ENCODE measurements at regions not wholly inside any gene's neighbourhood (a gene's known extent, or its start where the extent isn't known, plus 50 kb on each side); places are given as distances from the start of the nearest gene placed in this dataset.
"Not testable (repeated sequence)": the region's sequence is repeated elsewhere in the genome, so short reads cannot be mapped to it uniquely, and the experiment has no call there.

DNA sequence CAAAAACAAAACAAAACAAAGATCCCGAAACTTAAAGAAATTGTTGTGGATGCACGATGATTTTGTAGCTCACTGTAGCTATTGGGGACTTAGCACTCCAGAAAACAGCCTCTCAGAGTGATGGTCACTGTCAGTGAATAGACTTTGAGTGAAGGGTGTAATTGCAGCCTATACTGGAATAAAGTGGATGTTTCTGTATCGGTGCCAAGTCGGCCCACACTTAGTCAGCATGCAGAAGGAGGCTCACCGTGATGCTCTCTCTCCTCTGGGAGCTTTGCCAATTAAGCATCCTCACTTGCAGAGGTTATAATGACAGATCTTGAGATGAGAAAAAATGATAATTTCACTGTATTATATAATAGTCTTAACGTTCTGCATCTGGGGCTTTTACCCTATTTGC lies 67.5 kb upstream of the SEC22B start:
- not testable (repeated sequence) for H3K4ac ChIP-seq (ENCODE audit: low read depth, low read length); H2BK120ac ChIP-seq (ENCODE audit: low read depth, low read length, poor library complexity, severe bottlenecking); H3K27me3 Mint-ChIP-seq (ENCODE audit: low read depth); H2BK12ac ChIP-seq (ENCODE audit: insufficient read length, low read depth, low read length); H3K23ac ChIP-seq (ENCODE audit: insufficient read length, low read depth, low read length); H4K20me1 ChIP-seq (ENCODE audit: control insufficient read depth, insufficient read depth, insufficient read length); H3K4me1 ChIP-seq (ENCODE audit: insufficient read depth, low read length); H3K79me1 ChIP-seq (ENCODE audit: insufficient read depth, low read depth, low read length, poor library complexity, severe bottlenecking); H2BK15ac ChIP-seq (ENCODE audit: low read depth, low read length); H3K79me2 ChIP-seq (ENCODE audit: insufficient read depth, low read length); H3K23me2 ChIP-seq (ENCODE audit: insufficient read length, low read depth, low read length, poor library complexity, severe bottlenecking); H3K27ac ChIP-seq (ENCODE audit: insufficient read length, low read depth, low read length); H2AFZ ChIP-seq (ENCODE audit: low read length); H3K9ac ChIP-seq (ENCODE audit: extremely low read depth, insufficient read length, low read length); H3K4me2 ChIP-seq (ENCODE audit: insufficient read depth, insufficient read length, low read length); H3K4me1 Mint-ChIP-seq; H3K9me3 ChIP-seq (ENCODE audit: control insufficient read depth, low read depth, low read length); H3K56ac ChIP-seq (ENCODE audit: insufficient read length, low read depth, low read length); DNase-seq; H3K36me3 Mint-ChIP-seq (ENCODE audit: insufficient read depth in 1 of 3, low read depth in 3 of 3); H3K14ac ChIP-seq (ENCODE audit: insufficient read depth, low read length); H4K8ac ChIP-seq (replicated peaks; ENCODE audit: insufficient read length, low read depth, low read length); H3K4me3 Mint-ChIP-seq; H2BK5ac ChIP-seq (ENCODE audit: insufficient read length, low read length); H4K91ac ChIP-seq (ENCODE audit: insufficient read length, low read depth, low read length); H2AK5ac ChIP-seq (ENCODE audit: insufficient read length, low read length); H3K27ac Mint-ChIP-seq; H3K9me3 Mint-ChIP-seq; H3K27me3 ChIP-seq (ENCODE audit: insufficient read depth, low read length); H3T11ph ChIP-seq (ENCODE audit: low read length); H3K18ac ChIP-seq (ENCODE audit: insufficient read length, low read depth, low read length); H2BK20ac ChIP-seq (ENCODE audit: low read depth, low read length, poor library complexity, severe bottlenecking); H4K5ac ChIP-seq (ENCODE audit: insufficient read length, low read depth, low read length)
- WGBS (ENCODE audit: extremely low coverage, insufficient read length, low lambda C conversion rate): no CpG with 5 or more reads among the region's 6 CpGs

DNA sequence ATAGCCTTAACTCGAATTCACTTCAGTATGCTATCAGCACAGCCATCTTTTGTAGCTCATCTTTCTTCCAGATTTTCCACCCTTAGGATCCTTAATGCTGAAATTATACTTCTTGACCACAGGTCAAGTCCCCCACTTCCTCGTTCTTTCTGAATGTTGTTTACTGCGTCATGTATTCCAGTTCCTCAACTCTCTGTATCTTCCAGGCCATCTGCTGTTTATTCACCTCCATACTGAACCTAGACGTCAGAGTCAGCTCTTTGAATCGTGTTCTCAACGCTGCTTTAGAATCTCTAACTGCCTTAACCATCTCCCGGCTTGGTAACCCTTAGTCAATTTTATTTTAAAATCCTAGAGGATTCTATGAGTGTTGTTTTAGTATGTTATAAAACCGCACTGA lies 66.3 kb upstream of the SEC22B start:
- H3K9me3 ChIP-seq (ENCODE audit: control insufficient read depth, low read depth, low read length); H3K18ac ChIP-seq (ENCODE audit: insufficient read length, low read depth, low read length); H3K36me3 Mint-ChIP-seq (ENCODE audit: insufficient read depth in 1 of 3, low read depth in 3 of 3); H3K23me2 ChIP-seq (ENCODE audit: insufficient read length, low read depth, low read length, poor library complexity, severe bottlenecking); H2BK20ac ChIP-seq (ENCODE audit: low read depth, low read length, poor library complexity, severe bottlenecking); H3K27me3 Mint-ChIP-seq (ENCODE audit: low read depth); H2BK5ac ChIP-seq (ENCODE audit: insufficient read length, low read length); H3K23ac ChIP-seq (ENCODE audit: insufficient read length, low read depth, low read length); H4K91ac ChIP-seq (ENCODE audit: insufficient read length, low read depth, low read length); H3K79me2 ChIP-seq (ENCODE audit: insufficient read depth, low read length); H3K4me1 Mint-ChIP-seq; H3T11ph ChIP-seq (ENCODE audit: low read length); DNase-seq; H3K4me3 Mint-ChIP-seq; H3K9ac ChIP-seq (ENCODE audit: extremely low read depth, insufficient read length, low read length); H3K27me3 ChIP-seq (ENCODE audit: insufficient read depth, low read length); H4K20me1 ChIP-seq (ENCODE audit: control insufficient read depth, insufficient read depth, insufficient read length); H4K5ac ChIP-seq (ENCODE audit: insufficient read length, low read depth, low read length); H2BK15ac ChIP-seq (ENCODE audit: low read depth, low read length); H3K14ac ChIP-seq (ENCODE audit: insufficient read depth, low read length); H3K27ac ChIP-seq (ENCODE audit: insufficient read length, low read depth, low read length); H2AK5ac ChIP-seq (ENCODE audit: insufficient read length, low read length); H3K27ac Mint-ChIP-seq; H2AFZ ChIP-seq (ENCODE audit: low read length); H3K56ac ChIP-seq (ENCODE audit: insufficient read length, low read depth, low read length); H2BK120ac ChIP-seq (ENCODE audit: low read depth, low read length, poor library complexity, severe bottlenecking); H4K8ac ChIP-seq (replicated peaks; ENCODE audit: insufficient read length, low read depth, low read length); H3K4me1 ChIP-seq (ENCODE audit: insufficient read depth, low read length); H3K9me3 Mint-ChIP-seq; H3K4ac ChIP-seq (ENCODE audit: low read depth, low read length); H2BK12ac ChIP-seq (ENCODE audit: insufficient read length, low read depth, low read length); H3K79me1 ChIP-seq (ENCODE audit: insufficient read depth, low read depth, low read length, poor library complexity, severe bottlenecking); H3K4me2 ChIP-seq (ENCODE audit: insufficient read depth, insufficient read length, low read length): not testable (repeated sequence)
- no CpG with 5 or more reads among the region's 8 CpGs for WGBS (ENCODE audit: extremely low coverage, insufficient read length, low lambda C conversion rate)

DNA sequence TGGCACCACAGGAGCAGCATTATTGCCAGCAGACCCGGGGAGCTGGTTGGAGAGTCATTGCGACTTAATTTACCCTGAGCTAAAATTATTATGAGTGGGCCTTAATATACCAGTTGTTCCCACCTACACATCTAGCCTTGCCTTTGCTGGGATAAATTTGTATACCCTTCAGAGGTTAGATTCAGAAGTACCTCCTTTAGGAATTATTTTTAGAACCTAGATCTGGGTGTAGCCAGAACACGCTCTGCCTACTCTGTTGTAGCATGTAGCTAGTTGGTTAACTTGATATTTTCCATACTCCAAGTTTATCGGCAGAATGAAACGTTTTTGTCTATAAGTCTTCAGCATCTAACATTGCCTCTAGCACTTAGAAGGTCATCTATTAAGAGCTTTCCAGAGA lies 65.5 kb upstream of the SEC22B start:
- H4K20me1 ChIP-seq (ENCODE audit: control insufficient read depth, insufficient read depth, insufficient read length); H3K23ac ChIP-seq (ENCODE audit: insufficient read length, low read depth, low read length); DNase-seq; H3K18ac ChIP-seq (ENCODE audit: insufficient read length, low read depth, low read length); H3K9ac ChIP-seq (ENCODE audit: extremely low read depth, insufficient read length, low read length); H3K23me2 ChIP-seq (ENCODE audit: insufficient read length, low read depth, low read length, poor library complexity, severe bottlenecking); H3K14ac ChIP-seq (ENCODE audit: insufficient read depth, low read length); H3K27ac Mint-ChIP-seq; H3K9me3 ChIP-seq (ENCODE audit: control insufficient read depth, low read depth, low read length); H4K91ac ChIP-seq (ENCODE audit: insufficient read length, low read depth, low read length); H3K9me3 Mint-ChIP-seq; H2AK5ac ChIP-seq (ENCODE audit: insufficient read length, low read length); H2BK20ac ChIP-seq (ENCODE audit: low read depth, low read length, poor library complexity, severe bottlenecking); H3K36me3 Mint-ChIP-seq (ENCODE audit: insufficient read depth in 1 of 3, low read depth in 3 of 3); H3K4ac ChIP-seq (ENCODE audit: low read depth, low read length); H3K4me1 Mint-ChIP-seq; H3K27me3 Mint-ChIP-seq (ENCODE audit: low read depth); H4K8ac ChIP-seq (replicated peaks; ENCODE audit: insufficient read length, low read depth, low read length); H4K5ac ChIP-seq (ENCODE audit: insufficient read length, low read depth, low read length); H3K4me2 ChIP-seq (ENCODE audit: insufficient read depth, insufficient read length, low read length); H3T11ph ChIP-seq (ENCODE audit: low read length); H3K4me3 Mint-ChIP-seq; H3K56ac ChIP-seq (ENCODE audit: insufficient read length, low read depth, low read length); H3K27me3 ChIP-seq (ENCODE audit: insufficient read depth, low read length); H3K27ac ChIP-seq (ENCODE audit: insufficient read length, low read depth, low read length); H3K79me1 ChIP-seq (ENCODE audit: insufficient read depth, low read depth, low read length, poor library complexity, severe bottlenecking); H2BK12ac ChIP-seq (ENCODE audit: insufficient read length, low read depth, low read length); H2BK120ac ChIP-seq (ENCODE audit: low read depth, low read length, poor library complexity, severe bottlenecking); H2BK5ac ChIP-seq (ENCODE audit: insufficient read length, low read length); H2BK15ac ChIP-seq (ENCODE audit: low read depth, low read length); H3K79me2 ChIP-seq (ENCODE audit: insufficient read depth, low read length); H2AFZ ChIP-seq (ENCODE audit: low read length); H3K4me1 ChIP-seq (ENCODE audit: insufficient read depth, low read length): not testable (repeated sequence)
- WGBS (ENCODE audit: extremely low coverage, insufficient read length, low lambda C conversion rate): no CpG with 5 or more reads among the region's 5 CpGs

Measured in H9 (cell line).